ENCODE measurements at regions not wholly inside any gene's neighbourhood (a gene's known extent, or its start where the extent isn't known, plus 50 kb on each side); places are given as distances from the start of the nearest gene placed in this dataset.

DNA sequence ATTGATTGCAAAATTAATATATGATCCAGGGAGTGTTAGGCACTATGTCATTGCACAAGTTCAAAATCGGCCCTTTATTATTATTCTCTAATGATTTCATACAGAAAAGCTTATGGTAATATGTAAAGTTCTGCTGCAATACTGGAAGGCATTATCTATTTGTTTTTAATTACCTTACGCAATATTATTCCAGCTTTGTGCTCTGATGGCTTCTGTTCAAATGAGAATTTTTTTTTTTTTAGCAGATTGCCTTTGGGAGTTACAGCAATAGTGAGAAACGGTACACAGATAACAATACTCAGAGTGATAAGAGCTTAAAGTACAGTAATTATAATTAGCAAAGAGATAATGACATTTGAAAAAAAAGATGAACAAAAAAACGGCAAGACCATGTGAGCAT lies 602.2 kb upstream of the ALCAM start:
- TF ChIP-seq CSDC2 (CRISPR knock-in tag; IDR thresholded peaks at IDR 0.05) (no peak), ZFP3 (CRISPR knock-in tag; IDR thresholded peaks at IDR 0.05) (no peak), PPARA (CRISPR knock-in tag; IDR thresholded peaks at IDR 0.05; ENCODE audit: borderline replicate concordance) (no peak), SNAI2 (CRISPR knock-in tag; IDR thresholded peaks at IDR 0.05) (no peak), ESRRG (CRISPR knock-in tag; IDR thresholded peaks at IDR 0.05) (no peak), GLIS3 (CRISPR knock-in tag; IDR thresholded peaks at IDR 0.05) (no peak), ZNF70 (CRISPR knock-in tag; IDR thresholded peaks at IDR 0.05) (no peak), ISL1 (CRISPR knock-in tag; IDR thresholded peaks at IDR 0.05) (no peak), OSR1 (CRISPR knock-in tag; IDR thresholded peaks at IDR 0.05) (no peak), BACH2 (CRISPR knock-in tag; IDR thresholded peaks at IDR 0.05; ENCODE audit: borderline replicate concordance) (no peak), ZNF565 (CRISPR knock-in tag; conservative IDR thresholded peaks at IDR 0.05; ENCODE audit: low read depth) (no peak), TCF4 (CRISPR knock-in tag; IDR thresholded peaks at IDR 0.05; ENCODE audit: borderline replicate concordance) (no peak), ZNF8 (CRISPR knock-in tag; IDR thresholded peaks at IDR 0.05) (no peak), ZC3H10 (CRISPR knock-in tag; IDR thresholded peaks at IDR 0.05) (no peak), ZFP30 (CRISPR knock-in tag; IDR thresholded peaks at IDR 0.05) (no peak), TOX (CRISPR knock-in tag; IDR thresholded peaks at IDR 0.05; ENCODE audit: borderline replicate concordance) (no peak), RARB (CRISPR knock-in tag; IDR thresholded peaks at IDR 0.05) (no peak)
- TF ChIP-seq, protein P1, sequence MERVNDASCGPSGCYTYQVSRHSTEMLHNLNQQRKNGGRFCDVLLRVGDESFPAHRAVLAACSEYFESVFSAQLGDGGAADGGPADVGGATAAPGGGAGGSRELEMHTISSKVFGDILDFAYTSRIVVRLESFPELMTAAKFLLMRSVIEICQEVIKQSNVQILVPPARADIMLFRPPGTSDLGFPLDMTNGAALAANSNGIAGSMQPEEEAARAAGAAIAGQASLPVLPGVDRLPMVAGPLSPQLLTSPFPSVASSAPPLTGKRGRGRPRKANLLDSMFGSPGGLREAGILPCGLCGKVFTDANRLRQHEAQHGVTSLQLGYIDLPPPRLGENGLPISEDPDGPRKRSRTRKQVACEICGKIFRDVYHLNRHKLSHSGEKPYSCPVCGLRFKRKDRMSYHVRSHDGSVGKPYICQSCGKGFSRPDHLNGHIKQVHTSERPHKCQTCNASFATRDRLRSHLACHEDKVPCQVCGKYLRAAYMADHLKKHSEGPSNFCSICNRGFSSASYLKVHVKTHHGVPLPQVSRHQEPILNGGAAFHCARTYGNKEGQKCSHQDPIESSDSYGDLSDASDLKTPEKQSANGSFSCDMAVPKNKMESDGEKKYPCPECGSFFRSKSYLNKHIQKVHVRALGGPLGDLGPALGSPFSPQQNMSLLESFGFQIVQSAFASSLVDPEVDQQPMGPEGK (CRISPR knock-in tag; IDR thresholded peaks at IDR 0.05; ENCODE audit: borderline replicate concordance): no peak
- TF ChIP-seq, protein P2, sequence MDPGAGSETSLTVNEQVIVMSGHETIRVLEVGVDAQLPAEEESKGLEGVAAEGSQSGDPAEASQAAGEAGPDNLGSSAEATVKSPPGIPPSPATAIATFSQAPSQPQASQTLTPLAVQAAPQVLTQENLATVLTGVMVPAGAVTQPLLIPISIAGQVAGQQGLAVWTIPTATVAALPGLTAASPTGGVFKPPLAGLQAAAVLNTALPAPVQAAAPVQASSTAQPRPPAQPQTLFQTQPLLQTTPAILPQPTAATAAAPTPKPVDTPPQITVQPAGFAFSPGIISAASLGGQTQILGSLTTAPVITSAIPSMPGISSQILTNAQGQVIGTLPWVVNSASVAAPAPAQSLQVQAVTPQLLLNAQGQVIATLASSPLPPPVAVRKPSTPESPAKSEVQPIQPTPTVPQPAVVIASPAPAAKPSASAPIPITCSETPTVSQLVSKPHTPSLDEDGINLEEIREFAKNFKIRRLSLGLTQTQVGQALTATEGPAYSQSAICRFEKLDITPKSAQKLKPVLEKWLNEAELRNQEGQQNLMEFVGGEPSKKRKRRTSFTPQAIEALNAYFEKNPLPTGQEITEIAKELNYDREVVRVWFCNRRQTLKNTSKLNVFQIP (CRISPR knock-in tag; IDR thresholded peaks at IDR 0.05; ENCODE audit: borderline replicate concordance, low read depth): no peak
- TF ChIP-seq, protein P3, sequence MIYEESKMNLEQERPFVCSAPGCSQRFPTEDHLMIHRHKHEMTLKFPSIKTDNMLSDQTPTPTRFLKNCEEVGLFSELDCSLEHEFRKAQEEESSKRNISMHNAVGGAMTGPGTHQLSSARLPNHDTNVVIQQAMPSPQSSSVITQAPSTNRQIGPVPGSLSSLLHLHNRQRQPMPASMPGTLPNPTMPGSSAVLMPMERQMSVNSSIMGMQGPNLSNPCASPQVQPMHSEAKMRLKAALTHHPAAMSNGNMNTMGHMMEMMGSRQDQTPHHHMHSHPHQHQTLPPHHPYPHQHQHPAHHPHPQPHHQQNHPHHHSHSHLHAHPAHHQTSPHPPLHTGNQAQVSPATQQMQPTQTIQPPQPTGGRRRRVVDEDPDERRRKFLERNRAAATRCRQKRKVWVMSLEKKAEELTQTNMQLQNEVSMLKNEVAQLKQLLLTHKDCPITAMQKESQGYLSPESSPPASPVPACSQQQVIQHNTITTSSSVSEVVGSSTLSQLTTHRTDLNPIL (CRISPR knock-in tag; IDR thresholded peaks at IDR 0.05; ENCODE audit: low read depth): no peak
- ATAC-seq: no peak

GRCh38 chr3:104768886-104769285 lies 597.8 kb upstream of the ALCAM start:
- TF ChIP-seq PPARA (CRISPR knock-in tag; IDR thresholded peaks at IDR 0.05; ENCODE audit: borderline replicate concordance): no peak
- no peak for ATAC-seq

DNA sequence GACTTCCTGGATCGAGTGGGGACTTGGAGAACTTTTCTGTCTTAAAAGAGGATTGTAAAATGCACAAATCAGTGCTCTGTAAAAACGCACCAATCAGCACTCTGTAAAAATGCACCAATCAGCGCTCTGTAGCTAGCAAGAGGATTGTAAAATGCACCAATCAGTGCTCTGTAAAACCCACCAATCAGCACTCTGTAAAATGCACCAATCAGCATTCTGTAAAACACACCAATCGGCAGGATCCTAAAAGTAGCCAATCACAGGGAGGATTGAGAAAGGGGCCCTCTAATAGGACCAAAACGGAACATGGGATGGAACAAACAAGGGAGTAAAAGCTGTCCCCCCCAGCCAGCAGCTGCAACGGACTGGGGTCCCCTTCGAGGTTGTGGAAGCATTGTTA lies 587.4 kb upstream of the ALCAM start:
- TF ChIP-seq ZFP3 (CRISPR knock-in tag; IDR thresholded peaks at IDR 0.05) (no peak), RARB (CRISPR knock-in tag; IDR thresholded peaks at IDR 0.05) (no peak), ZNF565 (CRISPR knock-in tag; conservative IDR thresholded peaks at IDR 0.05; ENCODE audit: low read depth) (no peak), GLIS3 (CRISPR knock-in tag; IDR thresholded peaks at IDR 0.05) (no peak), ZNF70 (CRISPR knock-in tag; IDR thresholded peaks at IDR 0.05) (no peak), ZNF8 (CRISPR knock-in tag; IDR thresholded peaks at IDR 0.05) (no peak), PPARA (CRISPR knock-in tag; IDR thresholded peaks at IDR 0.05; ENCODE audit: borderline replicate concordance) (no peak), ISL1 (CRISPR knock-in tag; IDR thresholded peaks at IDR 0.05) (no peak), ZC3H10 (CRISPR knock-in tag; IDR thresholded peaks at IDR 0.05) (no peak), ARNTL (CRISPR knock-in tag; IDR thresholded peaks at IDR 0.05; ENCODE audit: borderline replicate concordance, low read depth) (no peak), ESRRG (CRISPR knock-in tag; IDR thresholded peaks at IDR 0.05) (no peak), TOX (CRISPR knock-in tag; IDR thresholded peaks at IDR 0.05; ENCODE audit: borderline replicate concordance) (no peak), SNAI2 (CRISPR knock-in tag; IDR thresholded peaks at IDR 0.05) (no peak), CSDC2 (CRISPR knock-in tag; IDR thresholded peaks at IDR 0.05) (no peak), TCF4 (CRISPR knock-in tag; IDR thresholded peaks at IDR 0.05; ENCODE audit: borderline replicate concordance) (no peak)
- TF ChIP-seq, protein P2 (CRISPR knock-in tag; IDR thresholded peaks at IDR 0.05; ENCODE audit: borderline replicate concordance, low read depth): no peak
- TF ChIP-seq, protein P4, sequence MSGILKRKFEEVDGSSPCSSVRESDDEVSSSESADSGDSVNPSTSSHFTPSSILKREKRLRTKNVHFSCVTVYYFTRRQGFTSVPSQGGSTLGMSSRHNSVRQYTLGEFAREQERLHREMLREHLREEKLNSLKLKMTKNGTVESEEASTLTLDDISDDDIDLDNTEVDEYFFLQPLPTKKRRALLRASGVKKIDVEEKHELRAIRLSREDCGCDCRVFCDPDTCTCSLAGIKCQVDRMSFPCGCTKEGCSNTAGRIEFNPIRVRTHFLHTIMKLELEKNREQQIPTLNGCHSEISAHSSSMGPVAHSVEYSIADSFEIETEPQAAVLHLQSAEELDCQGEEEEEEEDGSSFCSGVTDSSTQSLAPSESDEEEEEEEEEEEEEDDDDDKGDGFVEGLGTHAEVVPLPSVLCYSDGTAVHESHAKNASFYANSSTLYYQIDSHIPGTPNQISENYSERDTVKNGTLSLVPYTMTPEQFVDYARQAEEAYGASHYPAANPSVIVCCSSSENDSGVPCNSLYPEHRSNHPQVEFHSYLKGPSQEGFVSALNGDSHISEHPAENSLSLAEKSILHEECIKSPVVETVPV (CRISPR knock-in tag; IDR thresholded peaks at IDR 0.05): no peak
- TF ChIP-seq, protein P5, sequence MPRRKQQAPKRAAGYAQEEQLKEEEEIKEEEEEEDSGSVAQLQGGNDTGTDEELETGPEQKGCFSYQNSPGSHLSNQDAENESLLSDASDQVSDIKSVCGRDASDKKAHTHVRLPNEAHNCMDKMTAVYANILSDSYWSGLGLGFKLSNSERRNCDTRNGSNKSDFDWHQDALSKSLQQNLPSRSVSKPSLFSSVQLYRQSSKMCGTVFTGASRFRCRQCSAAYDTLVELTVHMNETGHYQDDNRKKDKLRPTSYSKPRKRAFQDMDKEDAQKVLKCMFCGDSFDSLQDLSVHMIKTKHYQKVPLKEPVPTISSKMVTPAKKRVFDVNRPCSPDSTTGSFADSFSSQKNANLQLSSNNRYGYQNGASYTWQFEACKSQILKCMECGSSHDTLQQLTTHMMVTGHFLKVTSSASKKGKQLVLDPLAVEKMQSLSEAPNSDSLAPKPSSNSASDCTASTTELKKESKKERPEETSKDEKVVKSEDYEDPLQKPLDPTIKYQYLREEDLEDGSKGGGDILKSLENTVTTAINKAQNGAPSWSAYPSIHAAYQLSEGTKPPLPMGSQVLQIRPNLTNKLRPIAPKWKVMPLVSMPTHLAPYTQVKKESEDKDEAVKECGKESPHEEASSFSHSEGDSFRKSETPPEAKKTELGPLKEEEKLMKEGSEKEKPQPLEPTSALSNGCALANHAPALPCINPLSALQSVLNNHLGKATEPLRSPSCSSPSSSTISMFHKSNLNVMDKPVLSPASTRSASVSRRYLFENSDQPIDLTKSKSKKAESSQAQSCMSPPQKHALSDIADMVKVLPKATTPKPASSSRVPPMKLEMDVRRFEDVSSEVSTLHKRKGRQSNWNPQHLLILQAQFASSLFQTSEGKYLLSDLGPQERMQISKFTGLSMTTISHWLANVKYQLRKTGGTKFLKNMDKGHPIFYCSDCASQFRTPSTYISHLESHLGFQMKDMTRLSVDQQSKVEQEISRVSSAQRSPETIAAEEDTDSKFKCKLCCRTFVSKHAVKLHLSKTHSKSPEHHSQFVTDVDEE (CRISPR knock-in tag; IDR thresholded peaks at IDR 0.05): no peak
- TF ChIP-seq, protein P3 (CRISPR knock-in tag; IDR thresholded peaks at IDR 0.05; ENCODE audit: low read depth): no peak
- no peak for ATAC-seq
